Aorta (tissue), 5 donors: ENCODE measurements at regions not wholly inside any gene's neighbourhood (a gene's known extent, or its start where the extent isn't known, plus 50 kb on each side); places are given as distances from the start of the nearest gene placed in this dataset.
"Not testable (repeated sequence)": the region's sequence is repeated elsewhere in the genome, so short reads cannot be mapped to it uniquely, and the experiment has no call there.

Source experiments
- ATAC-seq: fragments of 200-7000 bp; cut with Tn5 transposase; one replicate; pipeline ENCODE4 v1.9.1; 2022; ENCODE audit warnings: moderate library complexity; ENCODE audit not compliant: low FRiP score
- DNase-seq, 2 donors: peaks; one replicate each; pipeline ENCODE4 v3.0.0-alpha.2; 2020
- H3K27ac ChIP-seq, 2 donors: one replicate each; pipeline ENCODE4 v1.5.1; 2013; ENCODE audit warnings: low read length in 2 of 2, mild to moderate bottlenecking in 2 of 2, moderate library complexity in 2 of 2, control low read depth in 1 of 2, inconsistent platforms in 1 of 2, low read depth in 1 of 2
- H3K27me3 ChIP-seq, 2 donors: one replicate each; pipeline ENCODE4 v1.6.1; 2013; ENCODE audit warnings: control low read depth in 1 of 2, low read length in 1 of 2, mild to moderate bottlenecking in 1 of 2, moderate library complexity in 1 of 2; ENCODE audit not compliant: insufficient read depth in 2 of 2, control insufficient read depth in 1 of 2
- H3K36me3 ChIP-seq, 2 donors: one replicate each; pipeline ENCODE4 v1.6.1; 2013; ENCODE audit warnings: control low read depth in 1 of 2, low read length in 1 of 2, mild to moderate bottlenecking in 1 of 2; ENCODE audit not compliant: insufficient read depth in 2 of 2, control insufficient read depth in 1 of 2
- H3K4me1 ChIP-seq, 2 donors: one replicate each; pipeline ENCODE4 v1.6.1; 2013; ENCODE audit warnings: low read length in 2 of 2, control low read depth in 1 of 2, mild to moderate bottlenecking in 1 of 2, moderate library complexity in 1 of 2; ENCODE audit not compliant: insufficient read depth in 2 of 2, control insufficient read depth in 1 of 2
- H3K4me3 ChIP-seq, 2 donors: one replicate each; pipeline ENCODE4 v1.5.1; 2013; ENCODE audit warnings: low read length in 2 of 2, control low read depth in 1 of 2, mild to moderate bottlenecking in 1 of 2
- H3K9me3 ChIP-seq: one replicate; pipeline ENCODE4 v1.6.1; 2013; ENCODE audit warnings: mild to moderate bottlenecking, low read length; ENCODE audit not compliant: control insufficient read depth
- WGBS, 2 donors: extraction: QIAGEN DNeasy Blood & Tissue Kit; methylation state at CpG; one replicate each; pipeline ENCODE4 v1.1.7; 2013; 5-methylcytosine and 5-hydroxymethylcytosine counted together
- intact Hi-C, 2 donors: fragments of 100-400 bp; cut with DNase I; formaldehyde crosslinking; loops; one replicate each; pipeline versions ENCODE4 v1.14.2 to v1.15.0; 2022
- donor health status: healthy with polysubstance abuse.
- donor health status: Bipolar disorder and iron deficiency.
- donor health status: DM: no; HTN: no; CAD: no.
- donor health status: DM: no; HTN: no; CAD: no.
- donor health status: DM: yes; HTN: yes; CAD: no.

GRCh38 chr9:40592406-40592805 lies 536.1 kb downstream of the FOXD4L6 start:
- DNase-seq: peak in 1 of 2 donors; percentile 48
- H3K27ac ChIP-seq, H3K27me3 ChIP-seq, H3K4me3 ChIP-seq, H3K9me3 ChIP-seq, ATAC-seq, H3K4me1 ChIP-seq, intact Hi-C loops, H3K36me3 ChIP-seq: not testable (repeated sequence)
- WGBS, 2 donors: 76 to 85% methylated on average over 3 to 4 of the region's 4 CpGs

- H3K27ac ChIP-seq, H3K9me3 ChIP-seq, H3K36me3 ChIP-seq, intact Hi-C loops, ATAC-seq, H3K4me1 ChIP-seq, H3K4me3 ChIP-seq, H3K27me3 ChIP-seq: not testable (repeated sequence)
- WGBS, 2 donors: 54 to 88% methylated on average over 1 to 2 of the region's 2 CpGs
- DNase-seq: peak; percentile 45 to 49
These were observed 536.6 kb downstream of the FOXD4L6 start for GRCh38 chr9:40591915-40592314.

GRCh38 chr9:40587475-40588195 lies 540.8 kb downstream of the FOXD4L6 start:
- H3K27ac ChIP-seq, H3K4me3 ChIP-seq, H3K27me3 ChIP-seq, H3K9me3 ChIP-seq, H3K36me3 ChIP-seq, ATAC-seq, H3K4me1 ChIP-seq, intact Hi-C loops: not testable (repeated sequence)
- WGBS, 2 donors: 83 to 88% methylated on average over 12 to 15 of the region's 15 CpGs
- DNase-seq: peak; percentile 39 to 59

- H3K27ac ChIP-seq, H3K4me3 ChIP-seq, H3K27me3 ChIP-seq, H3K4me1 ChIP-seq, intact Hi-C loops, H3K9me3 ChIP-seq, ATAC-seq, H3K36me3 ChIP-seq: not testable (repeated sequence)
- WGBS, 2 donors: 69 to 76% methylated on average over 9 to 51 of the region's 67 CpGs
- peak in 1 of 2 donors; percentile 46 for DNase-seq
These were observed 544.4 kb downstream of the FOXD4L6 start for GRCh38 chr9:40584039-40584438.

GRCh38 chr9:40583230-40583629 lies 545.3 kb downstream of the FOXD4L6 start:
- H3K27me3 ChIP-seq, H3K4me1 ChIP-seq, DNase-seq, H3K27ac ChIP-seq, H3K36me3 ChIP-seq, H3K9me3 ChIP-seq, intact Hi-C loops, ATAC-seq, H3K4me3 ChIP-seq: not testable (repeated sequence)
- 79 to 90% methylated on average over 5 of the region's 7 CpGs for whole genome bisulfite sequencing, 2 donors

GRCh38 chr9:40578908-40579307 lies 549.6 kb downstream of the FOXD4L6 start:
- ATAC-seq, H3K9me3 ChIP-seq, DNase-seq, H3K4me1 ChIP-seq, H3K27ac ChIP-seq, H3K36me3 ChIP-seq, H3K27me3 ChIP-seq, H3K4me3 ChIP-seq, intact Hi-C loops: not testable (repeated sequence)
- WGBS, 2 donors: 89 to 90% methylated on average over 12 of the region's 12 CpGs
